Activated CD4-positive, alpha-beta T cell treated with anti-CD3 and anti-CD28 coated beads, Interleukin-2, amount 50 U/mL, for 48 hours (primary cell): ENCODE measurements at regions not wholly inside any gene's neighbourhood (a gene's known extent, or its start where the extent isn't known, plus 50 kb on each side); places are given as distances from the start of the nearest gene placed in this dataset.

Source experiments
- DNase-seq, 2 experiments: peaks; one replicate each; pipeline ENCODE4 v3.0.0-alpha.2; 2020

GRCh38 chr10:20959242-20959641, 62.1 kb upstream of the NEBL start:
- DNase-seq = no peak

GRCh38 chr10:20958764-20959163, 61.7 kb upstream of the NEBL start:
- no peak for DNase-seq

- no peak for DNase-seq
These were observed 61.1 kb upstream of the NEBL start for GRCh38 chr10:20958225-20958624.

- no peak for DNase-seq
These were observed 60.6 kb upstream of the NEBL start for GRCh38 chr10:20957744-20958143.

GRCh38 chr10:20956843-20957242, 59.7 kb upstream of the NEBL start:
- DNase-seq = no peak

GRCh38 chr10:20955355-20955893, 58.3 kb upstream of the NEBL start:
- DNase-seq = no peak

GRCh38 chr10:20954519-20954918, 57.4 kb upstream of the NEBL start:
- no peak for DNase-seq

- DNase-seq = no peak
These were observed 56.0 kb upstream of the NEBL start for GRCh38 chr10:20953120-20953519.

GRCh38 chr10:20949967-20950366, 52.9 kb upstream of the NEBL start:
- no peak for DNase-seq

- DNase-seq = no peak
These were observed 51.7 kb upstream of the NEBL start for GRCh38 chr10:20948686-20949327.
